Gastrocnemius medialis (tissue), 4 donors: ENCODE measurements at regions not wholly inside any gene's neighbourhood (a gene's known extent, or its start where the extent isn't known, plus 50 kb on each side); places are given as distances from the start of the nearest gene placed in this dataset.

Experiments used
- ATAC-seq, 2 donors: fragments of 150-250 bp; one replicate each; pipeline ENCODE4 v1.9.1; 2016
- DNase-seq, 2 donors: peaks; one replicate each; pipeline ENCODE4 v3.0.0-alpha.2; 2019
- H3K27ac ChIP-seq, 4 donors: fragments of 200-600 bp; sonication (generic); 1 replicate in 1 of 4; 2 replicates in 3 of 4; pipeline ENCODE4 v1.5.1; 2016 to 2018; ENCODE audit warnings: mild to moderate bottlenecking in 2 of 4, moderate library complexity in 1 of 4
- H3K27me3 ChIP-seq, 3 donors: fragments of 200-600 bp; sonication (generic) in 2 of 3; 1 replicate in 1 of 3; 2 replicates in 2 of 3; pipeline versions ENCODE4 v1.5.1 to v1.6.0; 2016 to 2019; ENCODE audit warnings: mild to moderate bottlenecking in 1 of 3, moderate library complexity in 1 of 3
- H3K36me3 ChIP-seq, 2 donors: fragments of 200-600 bp; sonication (generic) in 1 of 2; one replicate each; pipeline ENCODE4 v1.5.1; 2017 to 2018
- H3K4me1 ChIP-seq, 2 donors: fragments of 200-600 bp; sonication (generic) in 1 of 2; one replicate each; pipeline ENCODE4 v1.5.1; 2016 to 2017; ENCODE audit warnings: mild to moderate bottlenecking in 2 of 2
- H3K4me3 ChIP-seq, 4 donors: fragments of 200-600 bp; sonication (generic) in 3 of 4; 1 replicate in 1 of 4; 2 replicates in 3 of 4; pipeline ENCODE4 v1.5.1; 2016 to 2019; ENCODE audit warnings: mild to moderate bottlenecking in 2 of 4
- H3K9me3 ChIP-seq, 3 donors: fragments of 200-600 bp; sonication (generic) in 2 of 3; 1 replicate in 1 of 3; 2 replicates in 2 of 3; pipeline ENCODE4 v1.5.1; 2016 to 2019
- POLR2A ChIP-seq, 2 donors: fragments of 450-650 bp; IDR thresholded peaks; one replicate each; pipeline ENCODE4 v1.6.1; 2017; ENCODE audit warnings: antibody characterized with exemption in 2 of 2, mild to moderate bottlenecking in 2 of 2, moderate library complexity in 2 of 2
- in situ Hi-C, 4 donors: fragments of 200-750 bp; cut with MboI; loops; one replicate each; pipeline versions ENCODE4 v1.15.0 to v1.8.0; 2017; ENCODE audit warnings: low sequenced_read_pairs in 4 of 4
- intact Hi-C: fragments of 100-400 bp; cut with DNase I; formaldehyde crosslinking; loops from one replicate; pipeline ENCODE4 v1.15.1; 2023; ENCODE audit warnings: low total_unique reads
- TF ChIP-seq, protein P1 (sequence below), 5 experiments: fragments of 450-650 bp in 3 of 5; fragments of 200-600 bp in 2 of 5; sonication (generic) in 2 of 5; IDR thresholded peaks in 4 of 5; conservative IDR thresholded peaks in 1 of 5; 1 replicate in 4 of 5; 2 replicates in 1 of 5; pipeline ENCODE4 v1.5.1; 2016 to 2019; ENCODE audit warnings: antibody characterized with exemption in 5 of 5, mild to moderate bottlenecking in 3 of 5, moderate library complexity in 3 of 5

DNA sequence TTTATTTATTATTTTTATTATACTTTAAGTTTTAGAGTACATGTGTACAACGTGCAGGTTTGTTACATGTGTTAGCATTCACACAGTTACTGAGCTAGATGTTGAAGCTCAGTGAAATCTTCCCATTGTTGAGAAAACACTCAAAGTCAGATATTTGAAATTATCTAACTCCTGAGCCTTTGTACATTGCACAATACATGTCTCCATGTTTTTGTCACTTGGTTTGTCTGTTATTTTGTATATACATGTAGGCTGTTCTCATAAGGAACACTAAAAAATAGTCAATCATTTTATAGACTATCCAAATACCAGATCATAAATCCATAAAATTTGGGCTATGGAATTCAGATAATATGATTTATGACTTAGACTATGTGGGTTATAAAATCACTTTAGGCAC is 1126.5 kb downstream of the NSUN3 start:
- H3K9me3 ChIP-seq = no peaks in the 10 kb centered on the region
- H3K27me3 ChIP-seq = no peaks in the 10 kb centered on the region
- H3K4me1 ChIP-seq = no peaks in the 10 kb centered on the region
- H3K36me3 ChIP-seq = no peaks in the 10 kb centered on the region
- intact Hi-C loops = no loop called here
- ATAC-seq = no peak
- TF ChIP-seq, protein P1, sequence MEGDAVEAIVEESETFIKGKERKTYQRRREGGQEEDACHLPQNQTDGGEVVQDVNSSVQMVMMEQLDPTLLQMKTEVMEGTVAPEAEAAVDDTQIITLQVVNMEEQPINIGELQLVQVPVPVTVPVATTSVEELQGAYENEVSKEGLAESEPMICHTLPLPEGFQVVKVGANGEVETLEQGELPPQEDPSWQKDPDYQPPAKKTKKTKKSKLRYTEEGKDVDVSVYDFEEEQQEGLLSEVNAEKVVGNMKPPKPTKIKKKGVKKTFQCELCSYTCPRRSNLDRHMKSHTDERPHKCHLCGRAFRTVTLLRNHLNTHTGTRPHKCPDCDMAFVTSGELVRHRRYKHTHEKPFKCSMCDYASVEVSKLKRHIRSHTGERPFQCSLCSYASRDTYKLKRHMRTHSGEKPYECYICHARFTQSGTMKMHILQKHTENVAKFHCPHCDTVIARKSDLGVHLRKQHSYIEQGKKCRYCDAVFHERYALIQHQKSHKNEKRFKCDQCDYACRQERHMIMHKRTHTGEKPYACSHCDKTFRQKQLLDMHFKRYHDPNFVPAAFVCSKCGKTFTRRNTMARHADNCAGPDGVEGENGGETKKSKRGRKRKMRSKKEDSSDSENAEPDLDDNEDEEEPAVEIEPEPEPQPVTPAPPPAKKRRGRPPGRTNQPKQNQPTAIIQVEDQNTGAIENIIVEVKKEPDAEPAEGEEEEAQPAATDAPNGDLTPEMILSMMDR (IDR thresholded peaks at IDR 0.05 in 4 of 5, conservative IDR thresholded peaks at IDR 0.05 in 1 of 5) = no peak
- TF ChIP-seq POLR2A (IDR thresholded peaks at IDR 0.05) = no peak
- no peak overlapping the region for H3K27ac ChIP-seq
- DNase-seq = no peak
- in situ Hi-C loops = no loop called here
- no peak overlapping the region for H3K4me3 ChIP-seq

DNA sequence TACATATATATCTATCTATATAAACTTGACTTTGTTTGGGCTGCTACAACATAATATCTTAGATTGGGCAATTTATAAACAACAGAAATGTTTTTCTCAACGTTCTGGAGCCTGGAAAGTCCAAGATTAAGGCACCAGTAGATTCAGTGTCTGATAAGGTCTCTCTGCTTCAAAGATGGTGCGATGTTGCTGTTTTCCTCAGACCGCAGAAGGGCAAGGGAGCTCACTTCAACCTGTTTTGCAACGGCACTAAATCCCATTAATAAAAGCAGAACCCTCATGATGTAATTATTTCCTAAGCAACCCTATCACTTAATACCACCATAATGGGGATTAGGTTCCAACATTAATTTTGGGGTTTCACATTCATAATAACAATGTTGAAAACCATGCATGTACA is 1134.8 kb downstream of the NSUN3 start:
- H3K27me3 ChIP-seq = no peaks in the 10 kb centered on the region
- H3K36me3 ChIP-seq = no peaks in the 10 kb centered on the region
- H3K9me3 ChIP-seq = no peaks in the 10 kb centered on the region
- TF ChIP-seq, protein P1 (IDR thresholded peaks at IDR 0.05 in 4 of 5, conservative IDR thresholded peaks at IDR 0.05 in 1 of 5) = no peak
- no peak for TF ChIP-seq POLR2A (IDR thresholded peaks at IDR 0.05)
- intact Hi-C loops = no loop called here
- ATAC-seq (no peak), DNase-seq (no peak)
- H3K4me1 ChIP-seq = no peaks in the 10 kb centered on the region
- H3K4me3 ChIP-seq = no peak overlapping the region
- in situ Hi-C loops = no loop called here
- H3K27ac ChIP-seq = no peak overlapping the region

DNA sequence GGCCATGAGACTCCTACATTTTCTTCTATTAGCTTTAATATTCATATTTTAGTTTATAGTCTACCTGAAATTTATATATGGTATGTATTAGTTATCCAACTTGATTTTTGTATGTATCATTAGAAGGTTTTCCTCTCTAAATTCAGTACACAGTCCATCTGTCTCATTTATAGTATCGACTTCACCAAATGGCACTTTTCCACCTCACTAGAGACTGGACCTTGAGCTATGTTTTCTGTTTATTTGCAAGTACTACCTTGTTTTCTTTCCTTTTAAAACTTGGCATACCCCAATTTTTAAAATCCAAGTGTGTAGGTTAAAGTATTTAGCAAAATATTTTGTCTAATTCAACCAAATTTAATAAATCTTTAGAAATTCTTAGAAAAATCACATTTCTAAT is 1137.5 kb downstream of the NSUN3 start:
- Histone ChIP-seq H3K27me3 (no peaks in the 10 kb centered on the region), H3K4me3 (no peak overlapping the region), H3K27ac (no peak overlapping the region), H3K4me1 (no peaks in the 10 kb centered on the region), H3K36me3 (no peaks in the 10 kb centered on the region), H3K9me3 (no peaks in the 10 kb centered on the region)
- intact Hi-C loops (no loop called here), in situ Hi-C loops (no loop called here)
- ATAC-seq (no peak), DNase-seq (no peak)
- TF ChIP-seq, protein P1 (IDR thresholded peaks at IDR 0.05 in 4 of 5, conservative IDR thresholded peaks at IDR 0.05 in 1 of 5) = no peak
- TF ChIP-seq POLR2A (IDR thresholded peaks at IDR 0.05) = no peak

DNA sequence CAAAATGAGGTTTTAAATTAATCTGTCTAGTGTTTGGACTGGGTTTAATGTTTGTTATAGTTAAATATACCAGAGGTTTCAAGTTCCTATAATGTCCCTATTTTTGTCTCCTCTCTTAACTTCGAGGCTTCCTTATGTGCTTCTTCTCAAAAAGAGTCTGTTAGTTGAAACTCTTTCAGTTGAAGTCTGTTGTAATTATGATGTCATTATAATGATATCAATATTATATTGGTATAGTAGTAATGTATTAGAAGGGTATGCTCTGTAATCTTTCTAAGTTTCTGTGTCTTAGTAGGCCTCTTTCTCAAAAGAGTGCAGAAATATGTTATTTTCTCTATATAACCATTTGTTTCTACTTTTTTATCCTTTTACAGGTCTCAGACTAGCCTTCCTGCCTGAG is 1148.0 kb downstream of the NSUN3 start:
- no peak overlapping the region for H3K4me3 ChIP-seq
- intact Hi-C loops = no loop called here
- H3K27me3 ChIP-seq = no peaks in the 10 kb centered on the region
- no peaks in the 10 kb centered on the region for H3K36me3 ChIP-seq
- DNase-seq (no peak), ATAC-seq (no peak)
- no peaks in the 10 kb centered on the region for H3K4me1 ChIP-seq
- no peak overlapping the region for H3K27ac ChIP-seq
- H3K9me3 ChIP-seq = no peaks in the 10 kb centered on the region
- in situ Hi-C loops = no loop called here
- TF ChIP-seq, protein P1 (IDR thresholded peaks at IDR 0.05 in 4 of 5, conservative IDR thresholded peaks at IDR 0.05 in 1 of 5) = no peak
- no peak for TF ChIP-seq POLR2A (IDR thresholded peaks at IDR 0.05)

DNA sequence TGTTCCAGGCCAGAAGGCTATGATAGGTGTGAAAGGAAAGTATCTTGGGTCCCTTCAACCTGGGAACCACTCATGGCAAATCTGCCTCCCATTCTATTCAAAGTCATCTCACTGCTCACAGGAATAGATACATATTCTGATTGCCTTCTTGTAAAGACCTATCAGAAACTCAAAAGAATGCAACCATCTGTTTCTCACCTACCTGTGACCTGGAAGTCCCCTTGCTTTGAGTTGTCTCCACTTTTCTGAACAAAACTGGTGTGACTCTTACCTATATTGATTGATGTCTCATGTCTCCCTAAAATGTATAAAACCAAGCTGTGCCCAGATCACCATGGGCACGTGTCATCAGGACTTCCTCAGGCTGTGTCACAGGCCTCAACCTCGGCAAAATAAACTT is 1149.3 kb downstream of the NSUN3 start:
- intact Hi-C loops = no loop called here
- Histone ChIP-seq H3K4me1 (no peaks in the 10 kb centered on the region), H3K27me3 (no peaks in the 10 kb centered on the region), H3K9me3 (no peaks in the 10 kb centered on the region), H3K36me3 (no peaks in the 10 kb centered on the region), H3K4me3 (no peak overlapping the region), H3K27ac (no peak overlapping the region)
- TF ChIP-seq, protein P1 (IDR thresholded peaks at IDR 0.05 in 4 of 5, conservative IDR thresholded peaks at IDR 0.05 in 1 of 5) = no peak
- no peak for TF ChIP-seq POLR2A (IDR thresholded peaks at IDR 0.05)
- in situ Hi-C loops = no loop called here
- no peak for DNase-seq
- no peak for ATAC-seq
